Gastroesophageal sphincter (tissue), 3 donors: ENCODE measurements at regions not wholly inside any gene's neighbourhood (a gene's known extent, or its start where the extent isn't known, plus 50 kb on each side); places are given as distances from the start of the nearest gene placed in this dataset.

Source experiments
- EP300 ChIP-seq: sonication (generic); formaldehyde crosslinking; IDR thresholded peaks from one replicate; pipeline ENCODE4 v1.6.1; 2017; ENCODE audit warnings: antibody characterized with exemption, mild to moderate bottlenecking
- POLR2A ChIP-seq, 2 donors: fragments of 450-650 bp; IDR thresholded peaks; one replicate each; pipeline ENCODE4 v1.6.1; 2017; ENCODE audit warnings: antibody characterized with exemption in 2 of 2, mild to moderate bottlenecking in 2 of 2, moderate library complexity in 1 of 2
- POLR2AphosphoS5 ChIP-seq: sonication (generic); formaldehyde crosslinking; IDR thresholded peaks from one replicate; pipeline ENCODE4 v1.6.1; 2017; ENCODE audit warnings: antibody characterized with exemption
- TF ChIP-seq, protein P1 (sequence below), 4 experiments: fragments of 200-600 bp in 2 of 4; fragments of 450-650 bp in 2 of 4; sonication (generic) in 1 of 4; IDR thresholded peaks; one replicate each; pipeline ENCODE4 v1.5.1; 2017 to 2019; ENCODE audit warnings: antibody characterized with exemption in 4 of 4, mild to moderate bottlenecking in 2 of 4, moderate library complexity in 2 of 4

DNA sequence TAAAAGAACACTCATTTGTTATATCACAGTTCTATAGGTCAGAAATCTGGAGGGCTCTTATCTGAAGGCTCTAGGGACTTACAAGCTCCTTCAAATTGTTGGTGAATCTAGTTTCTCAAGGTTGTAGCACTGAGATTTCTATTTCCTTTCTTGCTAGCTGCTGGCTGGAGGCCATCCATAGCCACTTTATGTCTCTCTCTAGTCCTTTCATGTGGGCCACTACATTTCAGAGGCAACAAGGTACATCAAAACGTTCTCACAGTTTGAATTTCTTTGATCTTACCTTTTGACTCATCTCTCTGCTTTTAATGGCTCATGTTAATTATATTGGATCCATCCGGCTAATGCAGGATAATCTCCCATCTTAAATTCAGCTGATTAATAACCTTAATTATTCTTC, 286.8 kb downstream of the DIO2 start:
- TF ChIP-seq, protein P1, sequence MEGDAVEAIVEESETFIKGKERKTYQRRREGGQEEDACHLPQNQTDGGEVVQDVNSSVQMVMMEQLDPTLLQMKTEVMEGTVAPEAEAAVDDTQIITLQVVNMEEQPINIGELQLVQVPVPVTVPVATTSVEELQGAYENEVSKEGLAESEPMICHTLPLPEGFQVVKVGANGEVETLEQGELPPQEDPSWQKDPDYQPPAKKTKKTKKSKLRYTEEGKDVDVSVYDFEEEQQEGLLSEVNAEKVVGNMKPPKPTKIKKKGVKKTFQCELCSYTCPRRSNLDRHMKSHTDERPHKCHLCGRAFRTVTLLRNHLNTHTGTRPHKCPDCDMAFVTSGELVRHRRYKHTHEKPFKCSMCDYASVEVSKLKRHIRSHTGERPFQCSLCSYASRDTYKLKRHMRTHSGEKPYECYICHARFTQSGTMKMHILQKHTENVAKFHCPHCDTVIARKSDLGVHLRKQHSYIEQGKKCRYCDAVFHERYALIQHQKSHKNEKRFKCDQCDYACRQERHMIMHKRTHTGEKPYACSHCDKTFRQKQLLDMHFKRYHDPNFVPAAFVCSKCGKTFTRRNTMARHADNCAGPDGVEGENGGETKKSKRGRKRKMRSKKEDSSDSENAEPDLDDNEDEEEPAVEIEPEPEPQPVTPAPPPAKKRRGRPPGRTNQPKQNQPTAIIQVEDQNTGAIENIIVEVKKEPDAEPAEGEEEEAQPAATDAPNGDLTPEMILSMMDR (IDR thresholded peaks at IDR 0.05): no peak
- TF ChIP-seq POLR2A (IDR thresholded peaks at IDR 0.05) (no peak), EP300 (no peak), POLR2AphosphoS5 (no peak)
